K562 (cell line): ENCODE measurements at regions not wholly inside any gene's neighbourhood (a gene's known extent, or its start where the extent isn't known, plus 50 kb on each side); places are given as distances from the start of the nearest gene placed in this dataset.

ENCODE experiments used
- CREB1 ChIP-seq, 2 experiments: sonication (generic) in 1 of 2; formaldehyde crosslinking in 1 of 2; IDR thresholded peaks; 2 replicates each; pipeline versions ENCODE4 v1.6.1 to v1.8.0; 2012 to 2022; ENCODE audit warnings: inconsistent platforms in 1 of 2, mild to moderate bottlenecking in 1 of 2, missing genetic modification reagents in 1 of 2, moderate library complexity in 1 of 2
- HNRNPH1 ChIP-seq: fragments of 200-400 bp; formaldehyde crosslinking; optimal IDR thresholded peaks from 2 replicates; pipeline ENCODE3; 2017; ENCODE audit warnings: low read depth, mild to moderate bottlenecking, low read length, moderate library complexity
- NFRKB ChIP-seq: fragments of 450-650 bp; IDR thresholded peaks from 2 replicates; pipeline ENCODE4 v1.6.1; 2016; ENCODE audit warnings: low read depth
- POLR2A ChIP-seq: fragments of 450-650 bp; conservative IDR thresholded peaks from 2 replicates; pipeline ENCODE4 v1.6.1; 2016
- RHOXF2B ChIP-seq: fragments of 250-450 bp; sonication (Bioruptor Pico); conservative IDR thresholded peaks from 2 replicates; pipeline ENCODE4 v1.5.1; 2021
- ZNF146 ChIP-seq: IDR thresholded peaks from one replicate; pipeline ENCODE4 v1.6.1; 2018; ENCODE audit warnings: missing compliant biosample characterization; ENCODE audit not compliant: unreplicated experiment
- ZNF75A ChIP-seq: fragments of 450-650 bp; formaldehyde crosslinking; IDR thresholded peaks from 2 replicates; pipeline ENCODE4 v1.4.0; 2020; ENCODE audit warnings: mild to moderate bottlenecking
- TF ChIP-seq, protein P1 (sequence below), 3 experiments: IDR thresholded peaks in 2 of 3; conservative IDR thresholded peaks in 1 of 3; 2 replicates each; pipeline ENCODE4 v1.5.1; 2011 to 2012; ENCODE audit warnings: low read length in 3 of 3, mild to moderate bottlenecking in 3 of 3, control low read depth in 2 of 3, improper control_type of control experiment in 1 of 3, inconsistent platforms in 1 of 3, low read depth in 1 of 3, mixed read lengths in 1 of 3, moderate library complexity in 1 of 3; ENCODE audit not compliant: insufficient read depth in 2 of 3
- TF ChIP-seq, protein P2 (sequence below): sonication (generic); formaldehyde crosslinking; IDR thresholded peaks from 2 replicates; pipeline ENCODE4 v1.8.1; 2022; ENCODE audit warnings: missing genetic modification reagents
- TF ChIP-seq, protein P3 (sequence below), 2 experiments: fragments of 450-650 bp in 1 of 2; sonication (generic) in 1 of 2; formaldehyde crosslinking in 1 of 2; IDR thresholded peaks; 2 replicates each; pipeline versions ENCODE4 v1.7.1 to v1.9.0; 2016 to 2022; ENCODE audit warnings: inconsistent platforms in 1 of 2, mild to moderate bottlenecking in 1 of 2, missing genetic modification reagents in 1 of 2
- TF ChIP-seq, protein P4 (sequence below): fragments of 450-650 bp; IDR thresholded peaks from 2 replicates; pipeline ENCODE4 v1.6.1; 2016; ENCODE audit warnings: borderline replicate concordance

DNA sequence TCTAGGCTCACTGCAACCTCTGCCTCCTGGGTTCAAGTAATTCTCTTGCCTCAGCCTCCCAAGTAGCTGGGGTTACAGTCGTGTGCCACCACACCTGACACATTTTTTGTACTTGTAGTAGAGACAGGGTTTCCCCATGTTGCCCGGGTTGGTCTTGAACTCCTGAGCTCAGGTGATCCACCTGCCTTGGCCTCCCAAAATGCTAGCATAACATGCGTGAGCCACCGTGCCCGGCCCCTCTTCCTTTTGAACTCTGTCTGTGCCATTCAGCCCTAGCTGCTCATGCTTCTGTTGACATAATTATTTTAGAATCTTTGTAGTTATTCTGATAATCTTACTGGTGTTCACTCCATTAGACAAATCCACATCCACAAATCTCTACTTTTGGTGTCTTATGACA lies 1231.3 kb upstream of the ADGRL3 start:
- TF ChIP-seq HNRNPH1 (no peak), ZNF146 (CRISPR knock-in tag) (no peak), CREB1 (IDR thresholded peaks at IDR 0.05) (no peak), CREB1 (CRISPR knock-in tag; IDR thresholded peaks at IDR 0.05) (no peak), NFRKB (no peak), ZNF75A (CRISPR knock-in tag) (no peak), RHOXF2B (CRISPR knock-in tag) (no peak), POLR2A (no peak)
- TF ChIP-seq, protein P1, sequence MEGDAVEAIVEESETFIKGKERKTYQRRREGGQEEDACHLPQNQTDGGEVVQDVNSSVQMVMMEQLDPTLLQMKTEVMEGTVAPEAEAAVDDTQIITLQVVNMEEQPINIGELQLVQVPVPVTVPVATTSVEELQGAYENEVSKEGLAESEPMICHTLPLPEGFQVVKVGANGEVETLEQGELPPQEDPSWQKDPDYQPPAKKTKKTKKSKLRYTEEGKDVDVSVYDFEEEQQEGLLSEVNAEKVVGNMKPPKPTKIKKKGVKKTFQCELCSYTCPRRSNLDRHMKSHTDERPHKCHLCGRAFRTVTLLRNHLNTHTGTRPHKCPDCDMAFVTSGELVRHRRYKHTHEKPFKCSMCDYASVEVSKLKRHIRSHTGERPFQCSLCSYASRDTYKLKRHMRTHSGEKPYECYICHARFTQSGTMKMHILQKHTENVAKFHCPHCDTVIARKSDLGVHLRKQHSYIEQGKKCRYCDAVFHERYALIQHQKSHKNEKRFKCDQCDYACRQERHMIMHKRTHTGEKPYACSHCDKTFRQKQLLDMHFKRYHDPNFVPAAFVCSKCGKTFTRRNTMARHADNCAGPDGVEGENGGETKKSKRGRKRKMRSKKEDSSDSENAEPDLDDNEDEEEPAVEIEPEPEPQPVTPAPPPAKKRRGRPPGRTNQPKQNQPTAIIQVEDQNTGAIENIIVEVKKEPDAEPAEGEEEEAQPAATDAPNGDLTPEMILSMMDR (IDR thresholded peaks at IDR 0.05 in 2 of 3, conservative IDR thresholded peaks at IDR 0.05 in 1 of 3; ENCODE audit: insufficient read depth in 2 of 3, low read depth in 1 of 3, low read length in 3 of 3) = no peak
- TF ChIP-seq, protein P2, sequence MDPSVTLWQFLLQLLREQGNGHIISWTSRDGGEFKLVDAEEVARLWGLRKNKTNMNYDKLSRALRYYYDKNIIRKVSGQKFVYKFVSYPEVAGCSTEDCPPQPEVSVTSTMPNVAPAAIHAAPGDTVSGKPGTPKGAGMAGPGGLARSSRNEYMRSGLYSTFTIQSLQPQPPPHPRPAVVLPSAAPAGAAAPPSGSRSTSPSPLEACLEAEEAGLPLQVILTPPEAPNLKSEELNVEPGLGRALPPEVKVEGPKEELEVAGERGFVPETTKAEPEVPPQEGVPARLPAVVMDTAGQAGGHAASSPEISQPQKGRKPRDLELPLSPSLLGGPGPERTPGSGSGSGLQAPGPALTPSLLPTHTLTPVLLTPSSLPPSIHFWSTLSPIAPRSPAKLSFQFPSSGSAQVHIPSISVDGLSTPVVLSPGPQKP = no peak
- TF ChIP-seq, protein P3, sequence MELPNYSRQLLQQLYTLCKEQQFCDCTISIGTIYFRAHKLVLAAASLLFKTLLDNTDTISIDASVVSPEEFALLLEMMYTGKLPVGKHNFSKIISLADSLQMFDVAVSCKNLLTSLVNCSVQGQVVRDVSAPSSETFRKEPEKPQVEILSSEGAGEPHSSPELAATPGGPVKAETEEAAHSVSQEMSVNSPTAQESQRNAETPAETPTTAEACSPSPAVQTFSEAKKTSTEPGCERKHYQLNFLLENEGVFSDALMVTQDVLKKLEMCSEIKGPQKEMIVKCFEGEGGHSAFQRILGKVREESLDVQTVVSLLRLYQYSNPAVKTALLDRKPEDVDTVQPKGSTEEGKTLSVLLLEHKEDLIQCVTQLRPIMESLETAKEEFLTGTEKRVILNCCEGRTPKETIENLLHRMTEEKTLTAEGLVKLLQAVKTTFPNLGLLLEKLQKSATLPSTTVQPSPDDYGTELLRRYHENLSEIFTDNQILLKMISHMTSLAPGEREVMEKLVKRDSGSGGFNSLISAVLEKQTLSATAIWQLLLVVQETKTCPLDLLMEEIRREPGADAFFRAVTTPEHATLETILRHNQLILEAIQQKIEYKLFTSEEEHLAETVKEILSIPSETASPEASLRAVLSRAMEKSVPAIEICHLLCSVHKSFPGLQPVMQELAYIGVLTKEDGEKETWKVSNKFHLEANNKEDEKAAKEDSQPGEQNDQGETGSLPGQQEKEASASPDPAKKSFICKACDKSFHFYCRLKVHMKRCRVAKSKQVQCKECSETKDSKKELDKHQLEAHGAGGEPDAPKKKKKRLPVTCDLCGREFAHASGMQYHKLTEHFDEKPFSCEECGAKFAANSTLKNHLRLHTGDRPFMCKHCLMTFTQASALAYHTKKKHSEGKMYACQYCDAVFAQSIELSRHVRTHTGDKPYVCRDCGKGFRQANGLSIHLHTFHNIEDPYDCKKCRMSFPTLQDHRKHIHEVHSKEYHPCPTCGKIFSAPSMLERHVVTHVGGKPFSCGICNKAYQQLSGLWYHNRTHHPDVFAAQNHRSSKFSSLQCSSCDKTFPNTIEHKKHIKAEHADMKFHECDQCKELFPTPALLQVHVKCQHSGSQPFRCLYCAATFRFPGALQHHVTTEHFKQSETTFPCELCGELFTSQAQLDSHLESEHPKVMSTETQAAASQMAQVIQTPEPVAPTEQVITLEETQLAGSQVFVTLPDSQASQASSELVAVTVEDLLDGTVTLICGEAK (IDR thresholded peaks at IDR 0.05) = no peak
- TF ChIP-seq, protein P3 (CRISPR knock-in tag; IDR thresholded peaks at IDR 0.05) = no peak
- TF ChIP-seq, protein P4, sequence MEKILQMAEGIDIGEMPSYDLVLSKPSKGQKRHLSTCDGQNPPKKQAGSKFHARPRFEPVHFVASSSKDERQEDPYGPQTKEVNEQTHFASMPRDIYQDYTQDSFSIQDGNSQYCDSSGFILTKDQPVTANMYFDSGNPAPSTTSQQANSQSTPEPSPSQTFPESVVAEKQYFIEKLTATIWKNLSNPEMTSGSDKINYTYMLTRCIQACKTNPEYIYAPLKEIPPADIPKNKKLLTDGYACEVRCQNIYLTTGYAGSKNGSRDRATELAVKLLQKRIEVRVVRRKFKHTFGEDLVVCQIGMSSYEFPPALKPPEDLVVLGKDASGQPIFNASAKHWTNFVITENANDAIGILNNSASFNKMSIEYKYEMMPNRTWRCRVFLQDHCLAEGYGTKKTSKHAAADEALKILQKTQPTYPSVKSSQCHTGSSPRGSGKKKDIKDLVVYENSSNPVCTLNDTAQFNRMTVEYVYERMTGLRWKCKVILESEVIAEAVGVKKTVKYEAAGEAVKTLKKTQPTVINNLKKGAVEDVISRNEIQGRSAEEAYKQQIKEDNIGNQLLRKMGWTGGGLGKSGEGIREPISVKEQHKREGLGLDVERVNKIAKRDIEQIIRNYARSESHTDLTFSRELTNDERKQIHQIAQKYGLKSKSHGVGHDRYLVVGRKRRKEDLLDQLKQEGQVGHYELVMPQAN = no peak
